Cardiac muscle cell (in vitro differentiated cells and primary cell): ENCODE measurements at regions not wholly inside any gene's neighbourhood (a gene's known extent, or its start where the extent isn't known, plus 50 kb on each side); places are given as distances from the start of the nearest gene placed in this dataset.

Source experiments
- DNase-seq, 2 donors: peaks; one replicate each; pipeline versions ENCODE4 v3.0.0 to v3.0.0-alpha.2; 2010 to 2017; ENCODE audit warnings: low read depth in 1 of 2, low spot score in 1 of 2
- H3K27ac ChIP-seq: fragments of 200-600 bp; sonication (generic); 2 replicates; pipeline ENCODE4 v1.5.1; 2016
- H3K27me3 ChIP-seq: fragments of 200-600 bp; sonication (generic); 2 replicates; pipeline ENCODE4 v1.6.0; 2016; ENCODE audit warnings: control low read depth
- H3K36me3 ChIP-seq: fragments of 200-600 bp; sonication (generic); 2 replicates; pipeline ENCODE4 v1.5.1; 2016; ENCODE audit warnings: control low read depth
- H3K4me1 ChIP-seq: fragments of 200-600 bp; sonication (generic); 2 replicates; pipeline ENCODE4 v1.8.1; 2017; ENCODE audit warnings: low read depth, mild to moderate bottlenecking, mixed run types
- H3K4me3 ChIP-seq: fragments of 200-600 bp; sonication (generic); 2 replicates; pipeline ENCODE4 v1.5.1; 2016; ENCODE audit warnings: mild to moderate bottlenecking
- H3K9me3 ChIP-seq: fragments of 200-600 bp; sonication (generic); 2 replicates; pipeline ENCODE4 v1.5.1; 2017; ENCODE audit warnings: low read depth, mild to moderate bottlenecking, control low read depth
- CTCF ChIP-seq: IDR thresholded peaks from 2 replicates; pipeline ENCODE4 v1.5.1; 2012; ENCODE audit warnings: low read depth, mild to moderate bottlenecking, low read length

GRCh38 chr21:24681456-24681855 lies 925.8 kb downstream of the MRPL39 start:
- no peaks in the 10 kb centered on the region for H3K9me3 ChIP-seq
- no peak overlapping the region for H3K27ac ChIP-seq
- H3K4me1 ChIP-seq: no peaks in the 10 kb centered on the region
- TF ChIP-seq CTCF: no peak
- no peaks in the 10 kb centered on the region for H3K27me3 ChIP-seq
- no peaks in the 10 kb centered on the region for H3K36me3 ChIP-seq
- DNase-seq: no peak
- H3K4me3 ChIP-seq: no peak overlapping the region

GRCh38 chr21:24671901-24672300 lies 935.4 kb downstream of the MRPL39 start:
- no peaks in the 10 kb centered on the region for H3K27me3 ChIP-seq
- H3K27ac ChIP-seq: no peak overlapping the region
- DNase-seq: no peak
- no peak for TF ChIP-seq CTCF
- no peaks in the 10 kb centered on the region for H3K4me1 ChIP-seq
- no peak overlapping the region for H3K4me3 ChIP-seq
- H3K36me3 ChIP-seq: no peaks in the 10 kb centered on the region
- no peaks in the 10 kb centered on the region for H3K9me3 ChIP-seq

- H3K27me3 ChIP-seq: no peaks in the 10 kb centered on the region
- no peaks in the 10 kb centered on the region for H3K36me3 ChIP-seq
- H3K27ac ChIP-seq: no peak overlapping the region
- TF ChIP-seq CTCF: no peak
- H3K9me3 ChIP-seq: no peaks in the 10 kb centered on the region
- H3K4me1 ChIP-seq: no peaks in the 10 kb centered on the region
- H3K4me3 ChIP-seq: no peak overlapping the region
- no peak for DNase-seq
Measured at GRCh38 chr21:24658926-24659325, 948.4 kb downstream of the MRPL39 start.

GRCh38 chr21:24658026-24658425 lies 949.3 kb downstream of the MRPL39 start:
- Histone ChIP-seq H3K27me3 (no peaks in the 10 kb centered on the region), H3K27ac (no peak overlapping the region), H3K4me3 (no peak overlapping the region), H3K9me3 (no peaks in the 10 kb centered on the region), H3K36me3 (no peaks in the 10 kb centered on the region), H3K4me1 (no peaks in the 10 kb centered on the region)
- no peak for DNase-seq
- no peak for TF ChIP-seq CTCF

GRCh38 chr21:24649691-24650090 lies 957.6 kb downstream of the MRPL39 start:
- no peak overlapping the region for H3K27ac ChIP-seq
- no peaks in the 10 kb centered on the region for H3K27me3 ChIP-seq
- no peaks in the 10 kb centered on the region for H3K36me3 ChIP-seq
- no peak for TF ChIP-seq CTCF
- H3K4me3 ChIP-seq: no peak overlapping the region
- DNase-seq: no peak
- no peaks in the 10 kb centered on the region for H3K4me1 ChIP-seq
- H3K9me3 ChIP-seq: no peaks in the 10 kb centered on the region

GRCh38 chr21:24636696-24637095 lies 970.6 kb downstream of the MRPL39 start:
- no peak for TF ChIP-seq CTCF
- Histone ChIP-seq H3K27me3 (no peaks in the 10 kb centered on the region), H3K27ac (no peak overlapping the region), H3K9me3 (no peaks in the 10 kb centered on the region), H3K36me3 (no peaks in the 10 kb centered on the region), H3K4me3 (no peak overlapping the region), H3K4me1 (no peaks in the 10 kb centered on the region)
- DNase-seq: no peak
